ENCODE measurements at regions not wholly inside any gene's neighbourhood (a gene's known extent, or its start where the extent isn't known, plus 50 kb on each side); places are given as distances from the start of the nearest gene placed in this dataset.

- intact Hi-C loops (cut with DNase I) = no loop called here
- Histone ChIP-seq H3K36me3 (no peaks in the 10 kb centered on the region), H3K9me3 (no peaks in the 10 kb centered on the region), H3K4me3 (no peak overlapping the region), H3K4me1 (no peaks in the 10 kb centered on the region), H3K27me3 (no peaks in the 10 kb centered on the region), H3K27ac (no peak overlapping the region)
- no peak for ATAC-seq
- no peak for DNase-seq
- TF ChIP-seq, protein P1, sequence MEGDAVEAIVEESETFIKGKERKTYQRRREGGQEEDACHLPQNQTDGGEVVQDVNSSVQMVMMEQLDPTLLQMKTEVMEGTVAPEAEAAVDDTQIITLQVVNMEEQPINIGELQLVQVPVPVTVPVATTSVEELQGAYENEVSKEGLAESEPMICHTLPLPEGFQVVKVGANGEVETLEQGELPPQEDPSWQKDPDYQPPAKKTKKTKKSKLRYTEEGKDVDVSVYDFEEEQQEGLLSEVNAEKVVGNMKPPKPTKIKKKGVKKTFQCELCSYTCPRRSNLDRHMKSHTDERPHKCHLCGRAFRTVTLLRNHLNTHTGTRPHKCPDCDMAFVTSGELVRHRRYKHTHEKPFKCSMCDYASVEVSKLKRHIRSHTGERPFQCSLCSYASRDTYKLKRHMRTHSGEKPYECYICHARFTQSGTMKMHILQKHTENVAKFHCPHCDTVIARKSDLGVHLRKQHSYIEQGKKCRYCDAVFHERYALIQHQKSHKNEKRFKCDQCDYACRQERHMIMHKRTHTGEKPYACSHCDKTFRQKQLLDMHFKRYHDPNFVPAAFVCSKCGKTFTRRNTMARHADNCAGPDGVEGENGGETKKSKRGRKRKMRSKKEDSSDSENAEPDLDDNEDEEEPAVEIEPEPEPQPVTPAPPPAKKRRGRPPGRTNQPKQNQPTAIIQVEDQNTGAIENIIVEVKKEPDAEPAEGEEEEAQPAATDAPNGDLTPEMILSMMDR (IDR thresholded peaks at IDR 0.05) = no peak
Observed at GRCh38 chr5:94024101-94024500, 282.7 kb upstream of the POU5F2 start.

GRCh38 chr5:94021246-94021645, 279.8 kb upstream of the POU5F2 start:
- TF ChIP-seq, protein P1 (IDR thresholded peaks at IDR 0.05) = no peak
- Histone ChIP-seq H3K9me3 (no peaks in the 10 kb centered on the region), H3K27ac (no peak overlapping the region), H3K36me3 (no peaks in the 10 kb centered on the region), H3K4me1 (no peaks in the 10 kb centered on the region), H3K27me3 (no peaks in the 10 kb centered on the region), H3K4me3 (no peak overlapping the region)
- DNase-seq (no peak), ATAC-seq (no peak)
- intact Hi-C loops (cut with DNase I) = no loop called here

- Histone ChIP-seq H3K4me3 (no peak overlapping the region), H3K27me3 (no peaks in the 10 kb centered on the region), H3K4me1 (no peaks in the 10 kb centered on the region), H3K36me3 (no peaks in the 10 kb centered on the region), H3K9me3 (peaks cover 14% of the 10 kb centered on the region), H3K27ac (no peak overlapping the region)
- DNase-seq (no peak), ATAC-seq (no peak)
- TF ChIP-seq, protein P1 (IDR thresholded peaks at IDR 0.05) = no peak
- intact Hi-C loops (cut with DNase I) = no loop called here
Observed at GRCh38 chr5:94017579-94017978, 276.2 kb upstream of the POU5F2 start.

DNA sequence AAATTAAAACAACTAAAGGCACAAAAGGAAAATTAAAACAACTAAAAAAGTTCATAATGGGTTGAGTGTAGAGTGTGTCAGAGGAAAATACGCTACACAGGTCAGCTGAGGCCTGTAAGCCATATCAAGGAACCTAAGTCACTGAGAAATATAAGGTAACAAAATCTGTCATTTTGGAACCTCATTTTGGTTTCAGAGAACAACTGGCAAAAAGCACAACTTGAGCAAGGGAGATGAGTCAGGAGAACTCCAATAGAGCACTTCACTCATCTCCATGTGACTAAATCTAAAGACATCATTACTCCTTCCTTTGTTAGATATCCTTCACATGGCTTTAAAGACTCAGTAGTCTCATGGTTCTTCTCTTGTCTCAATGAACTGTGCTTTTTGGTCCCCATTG, 269.4 kb upstream of the POU5F2 start:
- DNase-seq (no peak), ATAC-seq (no peak)
- TF ChIP-seq, protein P1 (IDR thresholded peaks at IDR 0.05) = no peak
- Histone ChIP-seq H3K36me3 (no peaks in the 10 kb centered on the region), H3K27me3 (no peaks in the 10 kb centered on the region), H3K4me1 (no peaks in the 10 kb centered on the region), H3K4me3 (no peak overlapping the region), H3K27ac (no peak overlapping the region), H3K9me3 (peaks cover 12% of the 10 kb centered on the region)
- intact Hi-C loops (cut with DNase I) = no loop called here

DNA sequence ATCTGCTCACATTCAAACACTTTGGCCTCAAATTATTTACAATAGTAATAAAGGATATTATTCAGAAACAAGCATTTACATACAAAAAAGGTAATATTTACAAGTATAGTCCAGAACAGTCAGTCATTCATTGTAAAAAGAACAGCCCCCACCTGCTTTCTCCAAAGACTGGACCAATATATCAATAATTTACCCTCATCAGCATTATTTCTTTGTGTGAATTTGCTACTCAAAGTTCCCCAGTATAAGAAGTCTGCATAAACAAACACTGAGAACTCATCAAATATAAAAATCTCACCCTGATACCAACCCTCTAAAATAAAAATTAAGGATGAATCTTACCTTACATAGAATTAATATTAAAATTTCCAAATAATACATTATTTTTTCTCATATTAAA, 267.8 kb upstream of the POU5F2 start:
- Histone ChIP-seq H3K9me3 (no peaks in the 10 kb centered on the region), H3K27me3 (no peaks in the 10 kb centered on the region), H3K4me3 (no peak overlapping the region), H3K36me3 (no peaks in the 10 kb centered on the region), H3K4me1 (no peaks in the 10 kb centered on the region), H3K27ac (no peak overlapping the region)
- TF ChIP-seq, protein P1 (IDR thresholded peaks at IDR 0.05) = no peak
- intact Hi-C loops (cut with DNase I) = no loop called here
- DNase-seq = no peak
- no peak for ATAC-seq

DNA sequence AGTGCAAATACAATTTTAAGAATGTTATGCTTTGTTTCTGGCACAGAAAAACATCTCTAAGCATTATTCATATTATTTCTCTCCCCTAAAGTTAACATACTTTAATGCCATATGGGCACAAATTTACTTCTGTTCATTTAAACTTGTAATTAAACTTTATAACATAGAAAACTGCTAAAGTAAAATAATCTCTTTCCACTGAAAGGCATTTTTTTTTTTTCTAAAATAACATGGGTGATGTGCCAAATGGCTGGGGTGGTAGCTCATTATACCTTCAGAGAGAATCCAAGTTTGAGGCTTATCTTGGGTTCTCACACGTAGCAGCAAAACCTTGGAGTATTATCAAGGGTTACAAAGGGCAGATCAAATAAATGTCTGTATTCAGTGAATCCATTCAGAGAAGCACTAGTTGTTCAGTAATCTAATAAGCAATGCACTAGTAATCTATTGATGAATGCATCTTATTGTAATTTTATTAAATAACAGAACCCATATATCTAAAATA, 257.6 kb upstream of the POU5F2 start:
- no peak for ATAC-seq
- H3K27me3 ChIP-seq = no peaks in the 10 kb centered on the region
- H3K36me3 ChIP-seq = no peaks in the 10 kb centered on the region
- TF ChIP-seq, protein P1 (IDR thresholded peaks at IDR 0.05) = no peak
- no peak for DNase-seq
- H3K4me1 ChIP-seq = no peaks in the 10 kb centered on the region
- intact Hi-C loops (cut with DNase I) = no loop called here
- H3K9me3 ChIP-seq = no peaks in the 10 kb centered on the region
- no peak overlapping the region for H3K4me3 ChIP-seq
- H3K27ac ChIP-seq = no peak overlapping the region

All from upper lobe of right lung (tissue), 1 donor.